ENCODE measurements at regions not wholly inside any gene's neighbourhood (a gene's known extent, or its start where the extent isn't known, plus 50 kb on each side); places are given as distances from the start of the nearest gene placed in this dataset.

GRCh38 chr16:14341324-14342225, 270.5 kb downstream of the MRTFB start:
- intact Hi-C loops (cut with DNase I) = no loop called here
- TF ChIP-seq CTCF (IDR thresholded peaks at IDR 0.05) (no peak), POLR2A (IDR thresholded peaks at IDR 0.05) (no peak)
- WGBS, 2 donors = 90 to 94% methylated on average over 4 of the region's 4 CpGs
- no peak overlapping the region for H3K27ac ChIP-seq
- no peak for DNase-seq
- no peaks in the 10 kb centered on the region for H3K9me3 ChIP-seq
- no peak overlapping the region for H3K4me3 ChIP-seq (replicated peaks in 1 of 3)
- no peaks in the 10 kb centered on the region for H3K27me3 ChIP-seq
- H3K36me3 ChIP-seq = no peaks in the 10 kb centered on the region
- peaks cover 6 to 7% of the 10 kb centered on the region in 2 donors for H3K4me1 ChIP-seq

- Histone ChIP-seq H3K27me3 (no peaks in the 10 kb centered on the region), H3K36me3 (no peaks in the 10 kb centered on the region), H3K9me3 (no peaks in the 10 kb centered on the region), H3K27ac (no peak overlapping the region), H3K4me1 (peaks cover 6 to 7% of the 10 kb centered on the region in 2 donors), H3K4me3 (replicated peaks in 1 of 3) (no peak overlapping the region)
- 56 to 80% methylated on average over 2 of the region's 2 CpGs for WGBS, 2 donors
- intact Hi-C loops (cut with DNase I) = loop anchor here (10.0 kb wide), 1 partner anchor 55 kb away; no protein-coding TSS in a partner anchor
- TF ChIP-seq POLR2A (IDR thresholded peaks at IDR 0.05) = no peak
- no peak for TF ChIP-seq CTCF (IDR thresholded peaks at IDR 0.05)
- DNase-seq = no peak
Measured at GRCh38 chr16:14339694-14340093, 268.6 kb downstream of the MRTFB start.

- WGBS, 2 donors = 81 to 83% methylated on average over 4 of the region's 4 CpGs
- no peaks in the 10 kb centered on the region for H3K27me3 ChIP-seq
- no peaks in the 10 kb centered on the region for H3K36me3 ChIP-seq
- H3K4me1 ChIP-seq = peaks cover 6 to 7% of the 10 kb centered on the region in 2 donors
- no peak overlapping the region for H3K4me3 ChIP-seq (replicated peaks in 1 of 3)
- H3K9me3 ChIP-seq = no peaks in the 10 kb centered on the region
- intact Hi-C loops (cut with DNase I) = loop anchor here (10.0 kb wide), 1 partner anchor 56 kb away; no protein-coding TSS in a partner anchor
- no peak for DNase-seq
- TF ChIP-seq POLR2A (IDR thresholded peaks at IDR 0.05) (no peak), CTCF (IDR thresholded peaks at IDR 0.05) (no peak)
- no peak overlapping the region for H3K27ac ChIP-seq
Measured at GRCh38 chr16:14338969-14339368, 267.9 kb downstream of the MRTFB start.

GRCh38 chr16:14338236-14338635, 267.1 kb downstream of the MRTFB start:
- H3K4me3 ChIP-seq (replicated peaks in 1 of 3) = no peak overlapping the region
- TF ChIP-seq POLR2A (IDR thresholded peaks at IDR 0.05) = no peak
- no peak for TF ChIP-seq CTCF (IDR thresholded peaks at IDR 0.05)
- H3K27ac ChIP-seq = no peak overlapping the region
- DNase-seq = no peak
- no peaks in the 10 kb centered on the region for H3K27me3 ChIP-seq
- H3K9me3 ChIP-seq = no peaks in the 10 kb centered on the region
- H3K36me3 ChIP-seq = no peaks in the 10 kb centered on the region
- peaks cover 6 to 7% of the 10 kb centered on the region in 2 donors for H3K4me1 ChIP-seq
- intact Hi-C loops (cut with DNase I) = loop anchor here (10.0 kb wide), 1 partner anchor 57 kb away; no protein-coding TSS in a partner anchor
